ENCODE measurements at regions not wholly inside any gene's neighbourhood (a gene's known extent, or its start where the extent isn't known, plus 50 kb on each side); places are given as distances from the start of the nearest gene placed in this dataset.

DNA sequence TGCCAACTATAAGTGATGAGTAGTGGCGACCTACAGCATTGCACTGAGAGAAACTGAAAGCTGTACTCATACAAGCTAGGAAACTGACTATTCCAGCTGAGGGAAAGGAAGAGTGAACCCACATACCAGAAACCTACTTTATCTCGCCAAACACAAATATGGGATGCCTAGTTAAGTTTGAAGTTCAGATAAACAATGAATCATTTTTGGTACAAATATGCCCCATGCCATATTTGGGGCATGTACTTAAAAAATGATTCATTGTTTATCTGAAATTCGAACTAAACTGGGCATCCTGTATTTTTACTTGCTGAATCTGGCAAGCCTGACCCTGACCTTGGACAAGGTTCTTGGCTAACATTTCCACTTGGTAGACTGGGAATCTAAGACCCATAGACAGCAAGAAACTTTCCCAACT is 527.8 kb upstream of the PSMD7 start:
- no peak for ATAC-seq
- DNase-seq (ENCODE audit: low spot score) = no peak
- Histone ChIP-seq H3K4me3 (no peak overlapping the region), H3K4me2 (no peak overlapping the region), H3K27ac (ENCODE audit: low read depth) (no peak overlapping the region), H2AFZ (no peak overlapping the region), H3K9me2 (ENCODE audit: insufficient read depth) (peaks cover 7% of the 10 kb centered on the region; the same call in 1 of the 2 replicates), H3K27me3 (ENCODE audit: insufficient read depth) (no peaks in the 10 kb centered on the region), H3K36me3 (ENCODE audit: insufficient read depth) (no peaks in the 10 kb centered on the region), H3K79me2 (replicated peaks; ENCODE audit: insufficient read depth) (no peaks in the 10 kb centered on the region), H4K20me1 (replicated peaks; ENCODE audit: insufficient read depth) (no peaks in the 10 kb centered on the region), H3K4me1 (ENCODE audit: insufficient read depth) (no peaks in the 10 kb centered on the region), H3F3A (replicated peaks; ENCODE audit: low read depth) (no peaks in the 10 kb centered on the region)
- TF ChIP-seq, protein P1, sequence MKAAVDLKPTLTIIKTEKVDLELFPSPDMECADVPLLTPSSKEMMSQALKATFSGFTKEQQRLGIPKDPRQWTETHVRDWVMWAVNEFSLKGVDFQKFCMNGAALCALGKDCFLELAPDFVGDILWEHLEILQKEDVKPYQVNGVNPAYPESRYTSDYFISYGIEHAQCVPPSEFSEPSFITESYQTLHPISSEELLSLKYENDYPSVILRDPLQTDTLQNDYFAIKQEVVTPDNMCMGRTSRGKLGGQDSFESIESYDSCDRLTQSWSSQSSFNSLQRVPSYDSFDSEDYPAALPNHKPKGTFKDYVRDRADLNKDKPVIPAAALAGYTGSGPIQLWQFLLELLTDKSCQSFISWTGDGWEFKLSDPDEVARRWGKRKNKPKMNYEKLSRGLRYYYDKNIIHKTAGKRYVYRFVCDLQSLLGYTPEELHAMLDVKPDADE (IDR thresholded peaks at IDR 0.05) = no peak
- TF ChIP-seq STAT1 (IDR thresholded peaks at IDR 0.05; ENCODE audit: unreplicated experiment) (no peak), CREB1 (CRISPR knock-in tag; IDR thresholded peaks at IDR 0.05; ENCODE audit: low read depth) (no peak), ZNF331 (CRISPR knock-in tag; IDR thresholded peaks at IDR 0.05; ENCODE audit: low read depth) (no peak), EZH2 (IDR thresholded peaks at IDR 0.05; ENCODE audit: low read depth, unreplicated experiment) (no peak), JUNB (IDR thresholded peaks at IDR 0.05; ENCODE audit: unreplicated experiment) (no peak), EZH2phosphoT487 (IDR thresholded peaks at IDR 0.05; ENCODE audit: unreplicated experiment) (no peak), ZNF114 (CRISPR knock-in tag; IDR thresholded peaks at IDR 0.05) (no peak), POLR2AphosphoS5 (IDR thresholded peaks at IDR 0.05; ENCODE audit: low read depth) (no peak)
- TF ChIP-seq, protein P2, sequence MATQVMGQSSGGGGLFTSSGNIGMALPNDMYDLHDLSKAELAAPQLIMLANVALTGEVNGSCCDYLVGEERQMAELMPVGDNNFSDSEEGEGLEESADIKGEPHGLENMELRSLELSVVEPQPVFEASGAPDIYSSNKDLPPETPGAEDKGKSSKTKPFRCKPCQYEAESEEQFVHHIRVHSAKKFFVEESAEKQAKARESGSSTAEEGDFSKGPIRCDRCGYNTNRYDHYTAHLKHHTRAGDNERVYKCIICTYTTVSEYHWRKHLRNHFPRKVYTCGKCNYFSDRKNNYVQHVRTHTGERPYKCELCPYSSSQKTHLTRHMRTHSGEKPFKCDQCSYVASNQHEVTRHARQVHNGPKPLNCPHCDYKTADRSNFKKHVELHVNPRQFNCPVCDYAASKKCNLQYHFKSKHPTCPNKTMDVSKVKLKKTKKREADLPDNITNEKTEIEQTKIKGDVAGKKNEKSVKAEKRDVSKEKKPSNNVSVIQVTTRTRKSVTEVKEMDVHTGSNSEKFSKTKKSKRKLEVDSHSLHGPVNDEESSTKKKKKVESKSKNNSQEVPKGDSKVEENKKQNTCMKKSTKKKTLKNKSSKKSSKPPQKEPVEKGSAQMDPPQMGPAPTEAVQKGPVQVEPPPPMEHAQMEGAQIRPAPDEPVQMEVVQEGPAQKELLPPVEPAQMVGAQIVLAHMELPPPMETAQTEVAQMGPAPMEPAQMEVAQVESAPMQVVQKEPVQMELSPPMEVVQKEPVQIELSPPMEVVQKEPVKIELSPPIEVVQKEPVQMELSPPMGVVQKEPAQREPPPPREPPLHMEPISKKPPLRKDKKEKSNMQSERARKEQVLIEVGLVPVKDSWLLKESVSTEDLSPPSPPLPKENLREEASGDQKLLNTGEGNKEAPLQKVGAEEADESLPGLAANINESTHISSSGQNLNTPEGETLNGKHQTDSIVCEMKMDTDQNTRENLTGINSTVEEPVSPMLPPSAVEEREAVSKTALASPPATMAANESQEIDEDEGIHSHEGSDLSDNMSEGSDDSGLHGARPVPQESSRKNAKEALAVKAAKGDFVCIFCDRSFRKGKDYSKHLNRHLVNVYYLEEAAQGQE (IDR thresholded peaks at IDR 0.05; ENCODE audit: unreplicated experiment) = no peak
- TF ChIP-seq, protein P3, sequence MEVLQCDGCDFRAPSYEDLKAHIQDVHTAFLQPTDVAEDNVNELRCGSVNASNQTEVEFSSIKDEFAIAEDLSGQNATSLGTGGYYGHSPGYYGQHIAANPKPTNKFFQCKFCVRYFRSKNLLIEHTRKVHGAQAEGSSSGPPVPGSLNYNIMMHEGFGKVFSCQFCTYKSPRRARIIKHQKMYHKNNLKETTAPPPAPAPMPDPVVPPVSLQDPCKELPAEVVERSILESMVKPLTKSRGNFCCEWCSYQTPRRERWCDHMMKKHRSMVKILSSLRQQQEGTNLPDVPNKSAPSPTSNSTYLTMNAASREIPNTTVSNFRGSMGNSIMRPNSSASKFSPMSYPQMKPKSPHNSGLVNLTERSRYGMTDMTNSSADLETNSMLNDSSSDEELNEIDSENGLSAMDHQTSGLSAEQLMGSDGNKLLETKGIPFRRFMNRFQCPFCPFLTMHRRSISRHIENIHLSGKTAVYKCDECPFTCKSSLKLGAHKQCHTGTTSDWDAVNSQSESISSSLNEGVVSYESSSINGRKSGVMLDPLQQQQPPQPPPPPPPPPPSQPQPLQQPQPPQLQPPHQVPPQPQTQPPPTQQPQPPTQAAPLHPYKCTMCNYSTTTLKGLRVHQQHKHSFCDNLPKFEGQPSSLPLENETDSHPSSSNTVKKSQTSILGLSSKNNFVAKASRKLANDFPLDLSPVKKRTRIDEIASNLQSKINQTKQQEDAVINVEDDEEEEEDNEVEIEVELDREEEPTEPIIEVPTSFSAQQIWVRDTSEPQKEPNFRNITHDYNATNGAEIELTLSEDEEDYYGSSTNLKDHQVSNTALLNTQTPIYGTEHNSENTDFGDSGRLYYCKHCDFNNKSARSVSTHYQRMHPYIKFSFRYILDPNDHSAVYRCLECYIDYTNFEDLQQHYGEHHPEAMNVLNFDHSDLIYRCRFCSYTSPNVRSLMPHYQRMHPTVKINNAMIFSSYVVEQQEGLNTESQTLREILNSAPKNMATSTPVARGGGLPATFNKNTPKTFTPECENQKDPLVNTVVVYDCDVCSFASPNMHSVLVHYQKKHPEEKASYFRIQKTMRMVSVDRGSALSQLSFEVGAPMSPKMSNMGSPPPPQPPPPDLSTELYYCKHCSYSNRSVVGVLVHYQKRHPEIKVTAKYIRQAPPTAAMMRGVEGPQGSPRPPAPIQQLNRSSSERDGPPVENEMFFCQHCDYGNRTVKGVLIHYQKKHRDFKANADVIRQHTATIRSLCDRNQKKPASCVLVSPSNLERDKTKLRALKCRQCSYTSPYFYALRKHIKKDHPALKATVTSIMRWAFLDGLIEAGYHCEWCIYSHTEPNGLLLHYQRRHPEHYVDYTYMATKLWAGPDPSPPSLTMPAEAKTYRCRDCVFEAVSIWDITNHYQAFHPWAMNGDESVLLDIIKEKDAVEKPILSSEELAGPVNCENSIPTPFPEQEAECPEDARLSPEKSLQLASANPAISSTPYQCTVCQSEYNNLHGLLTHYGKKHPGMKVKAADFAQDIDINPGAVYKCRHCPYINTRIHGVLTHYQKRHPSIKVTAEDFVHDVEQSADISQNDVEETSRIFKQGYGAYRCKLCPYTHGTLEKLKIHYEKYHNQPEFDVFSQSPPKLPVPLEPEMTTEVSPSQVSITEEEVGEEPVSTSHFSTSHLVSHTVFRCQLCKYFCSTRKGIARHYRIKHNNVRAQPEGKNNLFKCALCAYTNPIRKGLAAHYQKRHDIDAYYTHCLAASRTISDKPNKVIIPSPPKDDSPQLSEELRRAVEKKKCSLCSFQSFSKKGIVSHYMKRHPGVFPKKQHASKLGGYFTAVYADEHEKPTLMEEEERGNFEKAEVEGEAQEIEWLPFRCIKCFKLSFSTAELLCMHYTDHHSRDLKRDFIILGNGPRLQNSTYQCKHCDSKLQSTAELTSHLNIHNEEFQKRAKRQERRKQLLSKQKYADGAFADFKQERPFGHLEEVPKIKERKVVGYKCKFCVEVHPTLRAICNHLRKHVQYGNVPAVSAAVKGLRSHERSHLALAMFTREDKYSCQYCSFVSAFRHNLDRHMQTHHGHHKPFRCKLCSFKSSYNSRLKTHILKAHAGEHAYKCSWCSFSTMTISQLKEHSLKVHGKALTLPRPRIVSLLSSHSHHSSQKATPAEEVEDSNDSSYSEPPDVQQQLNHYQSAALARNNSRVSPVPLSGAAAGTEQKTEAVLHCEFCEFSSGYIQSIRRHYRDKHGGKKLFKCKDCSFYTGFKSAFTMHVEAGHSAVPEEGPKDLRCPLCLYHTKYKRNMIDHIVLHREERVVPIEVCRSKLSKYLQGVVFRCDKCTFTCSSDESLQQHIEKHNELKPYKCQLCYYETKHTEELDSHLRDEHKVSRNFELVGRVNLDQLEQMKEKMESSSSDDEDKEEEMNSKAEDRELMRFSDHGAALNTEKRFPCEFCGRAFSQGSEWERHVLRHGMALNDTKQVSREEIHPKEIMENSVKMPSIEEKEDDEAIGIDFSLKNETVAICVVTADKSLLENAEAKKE (CRISPR knock-in tag; IDR thresholded peaks at IDR 0.05) = no peak
- TF ChIP-seq, protein P4, sequence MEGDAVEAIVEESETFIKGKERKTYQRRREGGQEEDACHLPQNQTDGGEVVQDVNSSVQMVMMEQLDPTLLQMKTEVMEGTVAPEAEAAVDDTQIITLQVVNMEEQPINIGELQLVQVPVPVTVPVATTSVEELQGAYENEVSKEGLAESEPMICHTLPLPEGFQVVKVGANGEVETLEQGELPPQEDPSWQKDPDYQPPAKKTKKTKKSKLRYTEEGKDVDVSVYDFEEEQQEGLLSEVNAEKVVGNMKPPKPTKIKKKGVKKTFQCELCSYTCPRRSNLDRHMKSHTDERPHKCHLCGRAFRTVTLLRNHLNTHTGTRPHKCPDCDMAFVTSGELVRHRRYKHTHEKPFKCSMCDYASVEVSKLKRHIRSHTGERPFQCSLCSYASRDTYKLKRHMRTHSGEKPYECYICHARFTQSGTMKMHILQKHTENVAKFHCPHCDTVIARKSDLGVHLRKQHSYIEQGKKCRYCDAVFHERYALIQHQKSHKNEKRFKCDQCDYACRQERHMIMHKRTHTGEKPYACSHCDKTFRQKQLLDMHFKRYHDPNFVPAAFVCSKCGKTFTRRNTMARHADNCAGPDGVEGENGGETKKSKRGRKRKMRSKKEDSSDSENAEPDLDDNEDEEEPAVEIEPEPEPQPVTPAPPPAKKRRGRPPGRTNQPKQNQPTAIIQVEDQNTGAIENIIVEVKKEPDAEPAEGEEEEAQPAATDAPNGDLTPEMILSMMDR (conservative IDR thresholded peaks at IDR 0.05; ENCODE audit: low read depth in 2 of 2) = no peak
- Mint-ChIP-seq H3K4me1 (peaks cover 4% of the 10 kb centered on the region; the same call in 2 of the 3 replicates), H3K4me3 (no peak overlapping the region), H3K27me3 (ENCODE audit: insufficient read depth, low read depth, poor library complexity) (no peaks in the 10 kb centered on the region), H3K36me3 (ENCODE audit: low read depth) (no peaks in the 10 kb centered on the region; the same call in 2 of the 3 replicates), H3K27ac (no peak overlapping the region), H3K9me3 (no peaks in the 10 kb centered on the region; the same call in 2 of the 3 replicates)
